MM.1S (cell line): ENCODE measurements at regions not wholly inside any gene's neighbourhood (a gene's known extent, or its start where the extent isn't known, plus 50 kb on each side); places are given as distances from the start of the nearest gene placed in this dataset.

Source experiments
- DNase-seq: peaks from one replicate; pipeline ENCODE4 v3.0.0-alpha.2; 2015
- H2AFZ ChIP-seq: fragments of 300-600 bp; sonication (generic); 2 replicates; pipeline ENCODE4 v1.6.0; 2016; ENCODE audit warnings: antibody characterized with exemption, low read length
- H3F3A ChIP-seq: fragments of 300-600 bp; sonication (generic); 2 replicates; pipeline ENCODE4 v1.6.1; 2016; ENCODE audit warnings: mild to moderate bottlenecking, antibody characterized with exemption, low read length, moderate library complexity, mixed read lengths; ENCODE audit not compliant: insufficient read depth
- H3K27ac ChIP-seq: fragments of 300-600 bp; sonication (generic); 2 replicates; pipeline ENCODE4 v1.5.1; 2016; ENCODE audit warnings: mild to moderate bottlenecking, low read length
- H3K27me3 ChIP-seq: fragments of 300-600 bp; sonication (generic); replicated peaks from 2 replicates; pipeline ENCODE4 v1.6.0; 2016; ENCODE audit warnings: low read length; ENCODE audit not compliant: insufficient read depth
- H3K36me3 ChIP-seq: fragments of 300-600 bp; sonication (generic); replicated peaks from 2 replicates; pipeline ENCODE4 v1.6.1; 2016; ENCODE audit warnings: mild to moderate bottlenecking, low read length, mixed read lengths; ENCODE audit not compliant: insufficient read depth
- H3K4me1 ChIP-seq: fragments of 300-600 bp; sonication (generic); 2 replicates; pipeline ENCODE4 v1.6.1; 2016; ENCODE audit warnings: low read length, mixed read lengths
- H3K4me2 ChIP-seq: fragments of 300-600 bp; sonication (generic); 2 replicates; pipeline ENCODE4 v1.6.0; 2016; ENCODE audit warnings: low read depth, low read length
- H3K4me3 ChIP-seq: fragments of 300-600 bp; sonication (generic); 2 replicates; pipeline ENCODE4 v1.5.1; 2016; ENCODE audit warnings: low read length, mixed read lengths
- H3K79me2 ChIP-seq: fragments of 300-600 bp; sonication (generic); 2 replicates; pipeline ENCODE4 v1.6.1; 2016; ENCODE audit warnings: mixed run types, low read length, mixed read lengths
- H3K9ac ChIP-seq: fragments of 300-600 bp; sonication (generic); 2 replicates; pipeline ENCODE4 v1.6.1; 2016; ENCODE audit warnings: low read length, mixed read lengths
- H3K9me2 ChIP-seq: fragments of 300-600 bp; sonication (generic); replicated peaks from 2 replicates; pipeline ENCODE4 v1.6.1; 2016; ENCODE audit warnings: mild to moderate bottlenecking, low read length, mixed read lengths; ENCODE audit not compliant: insufficient read depth
- H3K9me3 ChIP-seq: fragments of 300-600 bp; sonication (generic); replicated peaks from 2 replicates; pipeline ENCODE4 v1.6.1; 2016; ENCODE audit warnings: mild to moderate bottlenecking, low read length, mixed read lengths; ENCODE audit not compliant: insufficient read depth
- H4K20me1 ChIP-seq: fragments of 300-600 bp; sonication (generic); 2 replicates; pipeline ENCODE4 v1.6.1; 2016; ENCODE audit warnings: mild to moderate bottlenecking, low read length, moderate library complexity, mixed read lengths; ENCODE audit not compliant: insufficient read depth
- EZH2 ChIP-seq: fragments of 300-600 bp; sonication (generic); optimal IDR thresholded peaks from 2 replicates; pipeline ENCODE3; 2017; ENCODE audit warnings: low read depth, mild to moderate bottlenecking, antibody characterized with exemption, low read length, mixed read lengths
- EZH2phosphoT487 ChIP-seq: fragments of 300-600 bp; sonication (generic); IDR thresholded peaks from 2 replicates; pipeline ENCODE4 v1.6.1; 2018; ENCODE audit warnings: antibody characterized with exemption, low read length
- TF ChIP-seq, protein P1 (sequence below): fragments of 300-600 bp; sonication (generic); IDR thresholded peaks from 2 replicates; pipeline ENCODE4 v1.5.1; 2016; ENCODE audit warnings: antibody characterized with exemption, low read length, mixed read lengths

DNA sequence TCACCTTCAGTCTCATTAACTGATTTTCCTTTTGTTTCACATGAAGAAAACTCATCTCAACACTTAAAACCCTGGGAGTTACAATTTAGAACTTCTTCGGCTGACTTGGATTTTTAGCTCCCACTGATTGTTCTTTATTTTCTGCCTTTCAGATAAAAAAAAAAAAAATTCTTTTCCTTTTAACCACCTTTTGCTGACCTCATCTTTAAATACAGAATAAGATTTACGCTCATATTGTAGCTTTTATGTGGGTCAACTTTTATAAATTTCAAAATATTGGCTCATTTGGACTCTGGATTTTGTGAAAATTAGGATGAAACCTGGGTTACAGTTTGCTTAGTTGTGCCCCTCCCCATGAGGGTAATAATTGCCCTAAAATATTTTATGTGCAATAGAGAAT is 659.3 kb downstream of the ZNF674 start:
- Histone ChIP-seq H3K27me3 (no peaks in the 10 kb centered on the region), H3K9ac (no peak overlapping the region), H3K27ac (no peak overlapping the region), H4K20me1 (no peaks in the 10 kb centered on the region), H3K4me1 (peaks cover 11% of the 10 kb centered on the region), H2AFZ (no peak overlapping the region), H3K4me2 (no peak overlapping the region), H3K9me2 (no peaks in the 10 kb centered on the region), H3K36me3 (no peaks in the 10 kb centered on the region), H3K9me3 (no peaks in the 10 kb centered on the region), H3K4me3 (no peak overlapping the region), H3F3A (peaks cover 7% of the 10 kb centered on the region), H3K79me2 (no peaks in the 10 kb centered on the region)
- TF ChIP-seq EZH2 (no peak), EZH2phosphoT487 (no peak)
- TF ChIP-seq, protein P1, sequence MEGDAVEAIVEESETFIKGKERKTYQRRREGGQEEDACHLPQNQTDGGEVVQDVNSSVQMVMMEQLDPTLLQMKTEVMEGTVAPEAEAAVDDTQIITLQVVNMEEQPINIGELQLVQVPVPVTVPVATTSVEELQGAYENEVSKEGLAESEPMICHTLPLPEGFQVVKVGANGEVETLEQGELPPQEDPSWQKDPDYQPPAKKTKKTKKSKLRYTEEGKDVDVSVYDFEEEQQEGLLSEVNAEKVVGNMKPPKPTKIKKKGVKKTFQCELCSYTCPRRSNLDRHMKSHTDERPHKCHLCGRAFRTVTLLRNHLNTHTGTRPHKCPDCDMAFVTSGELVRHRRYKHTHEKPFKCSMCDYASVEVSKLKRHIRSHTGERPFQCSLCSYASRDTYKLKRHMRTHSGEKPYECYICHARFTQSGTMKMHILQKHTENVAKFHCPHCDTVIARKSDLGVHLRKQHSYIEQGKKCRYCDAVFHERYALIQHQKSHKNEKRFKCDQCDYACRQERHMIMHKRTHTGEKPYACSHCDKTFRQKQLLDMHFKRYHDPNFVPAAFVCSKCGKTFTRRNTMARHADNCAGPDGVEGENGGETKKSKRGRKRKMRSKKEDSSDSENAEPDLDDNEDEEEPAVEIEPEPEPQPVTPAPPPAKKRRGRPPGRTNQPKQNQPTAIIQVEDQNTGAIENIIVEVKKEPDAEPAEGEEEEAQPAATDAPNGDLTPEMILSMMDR = no peak
- no peak for DNase-seq

DNA sequence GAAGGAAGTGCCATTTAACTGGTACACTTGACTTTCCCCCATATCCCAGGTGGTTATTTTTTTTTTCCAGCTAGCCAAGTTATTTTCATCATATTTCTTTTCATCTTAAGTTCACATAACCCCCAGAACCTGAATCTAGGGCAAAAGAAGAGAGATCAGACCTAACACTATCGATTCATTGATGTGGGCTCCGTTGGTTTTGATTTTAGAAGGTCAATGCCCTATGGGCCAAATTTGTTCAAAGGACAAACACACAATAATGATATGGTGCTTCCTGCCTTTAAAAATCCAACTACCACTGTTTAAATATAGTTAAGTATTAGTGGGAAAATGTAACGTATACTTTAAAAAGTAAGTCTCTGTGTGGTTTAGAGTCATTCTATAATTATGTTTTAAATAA is 665.7 kb downstream of the ZNF674 start:
- H3K4me2 ChIP-seq = no peak overlapping the region
- peaks cover 7% of the 10 kb centered on the region for H3F3A ChIP-seq
- no peaks in the 10 kb centered on the region for H3K9me3 ChIP-seq
- no peaks in the 10 kb centered on the region for H3K9me2 ChIP-seq
- H4K20me1 ChIP-seq = no peaks in the 10 kb centered on the region
- no peak overlapping the region for H2AFZ ChIP-seq
- H3K4me1 ChIP-seq = peaks cover 15% of the 10 kb centered on the region
- H3K27ac ChIP-seq = no peak overlapping the region
- H3K4me3 ChIP-seq = no peak overlapping the region
- H3K79me2 ChIP-seq = no peaks in the 10 kb centered on the region
- H3K36me3 ChIP-seq = no peaks in the 10 kb centered on the region
- TF ChIP-seq, protein P1 = no peak
- TF ChIP-seq EZH2phosphoT487 (no peak), EZH2 (no peak)
- DNase-seq = no peak
- no peaks in the 10 kb centered on the region for H3K27me3 ChIP-seq
- no peak overlapping the region for H3K9ac ChIP-seq

DNA sequence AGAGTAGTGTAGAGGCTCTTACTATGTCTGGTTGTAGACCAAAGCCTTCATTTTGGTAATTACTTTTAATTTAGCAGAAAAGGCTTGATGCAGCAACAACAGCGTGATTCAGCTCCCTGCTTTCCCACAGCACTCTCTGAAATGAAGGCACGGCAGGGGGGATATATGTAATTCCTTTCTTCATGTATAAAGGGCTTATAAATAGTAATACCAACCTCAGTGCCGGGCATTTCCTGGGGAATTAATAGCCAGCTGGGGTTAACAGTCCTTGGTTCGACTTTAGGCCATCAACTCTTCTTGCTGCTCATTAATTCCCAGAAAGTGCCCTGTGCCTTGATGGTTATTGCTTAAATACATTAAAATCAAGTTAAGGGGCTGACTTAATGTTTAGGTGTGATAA is 669.0 kb downstream of the ZNF674 start:
- Histone ChIP-seq H3K4me1 (peaks cover 7% of the 10 kb centered on the region), H2AFZ (no peak overlapping the region), H3K27ac (no peak overlapping the region), H3K9ac (no peak overlapping the region), H3K27me3 (no peaks in the 10 kb centered on the region), H3K4me2 (no peak overlapping the region), H3F3A (peaks cover 3% of the 10 kb centered on the region; the same call in 1 of the 2 replicates), H3K9me2 (no peaks in the 10 kb centered on the region), H4K20me1 (no peaks in the 10 kb centered on the region), H3K79me2 (no peaks in the 10 kb centered on the region), H3K36me3 (no peaks in the 10 kb centered on the region), H3K9me3 (no peaks in the 10 kb centered on the region), H3K4me3 (no peak overlapping the region)
- DNase-seq = no peak
- TF ChIP-seq, protein P1 = no peak
- no peak for TF ChIP-seq EZH2

DNA sequence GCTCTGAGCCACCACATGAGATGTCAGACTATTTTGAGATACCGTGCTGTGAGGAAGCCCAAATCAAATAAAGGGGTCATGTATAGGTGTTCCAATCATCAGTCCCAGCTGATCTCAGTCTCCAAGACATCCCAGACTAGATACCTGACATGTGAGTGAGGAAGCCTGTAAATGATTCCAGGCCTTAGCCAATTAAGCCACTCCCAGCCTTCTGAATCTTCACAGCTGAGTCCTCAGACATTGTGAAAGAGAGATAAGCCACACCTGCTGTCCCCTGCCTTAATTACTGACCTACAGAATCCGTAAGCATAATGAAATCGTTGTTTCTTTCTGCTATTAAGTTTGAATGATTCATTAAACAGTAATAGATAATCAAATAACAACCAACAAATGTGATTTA is 671.4 kb downstream of the ZNF674 start:
- no peaks in the 10 kb centered on the region for H3K36me3 ChIP-seq
- TF ChIP-seq EZH2phosphoT487 = no peak
- TF ChIP-seq EZH2 = no peak
- TF ChIP-seq, protein P1 = no peak
- H3K9me2 ChIP-seq = no peaks in the 10 kb centered on the region
- H3K27me3 ChIP-seq = no peaks in the 10 kb centered on the region
- H3K4me1 ChIP-seq = no peaks in the 10 kb centered on the region
- H2AFZ ChIP-seq = no peak overlapping the region
- H3K27ac ChIP-seq = no peak overlapping the region
- no peak overlapping the region for H3K4me3 ChIP-seq
- H3F3A ChIP-seq = no peaks in the 10 kb centered on the region
- H4K20me1 ChIP-seq = no peaks in the 10 kb centered on the region
- no peak overlapping the region for H3K4me2 ChIP-seq
- no peak for DNase-seq
- H3K79me2 ChIP-seq = no peaks in the 10 kb centered on the region
- no peak overlapping the region for H3K9ac ChIP-seq
- H3K9me3 ChIP-seq = no peaks in the 10 kb centered on the region
